HG02798 (cell line): ENCODE measurements at regions not wholly inside any gene's neighbourhood (a gene's known extent, or its start where the extent isn't known, plus 50 kb on each side); places are given as distances from the start of the nearest gene placed in this dataset.
"Not testable (repeated sequence)": the region's sequence is repeated elsewhere in the genome, so short reads cannot be mapped to it uniquely, and the experiment has no call there.

Experiments
- ATAC-seq: cut with Tn5 transposase; IDR thresholded peaks from one replicate; pipeline ENCODE4 v1.9.1; 2021; ENCODE audit warnings: mild to moderate bottlenecking; ENCODE audit not compliant: unreplicated experiment, poor library complexity

GRCh38 chr1:55443175-55443915 is 228.2 kb upstream of the USP24 start:
- ATAC-seq = no peak

GRCh38 chr1:55441489-55441888 is 226.3 kb upstream of the USP24 start:
- ATAC-seq = no peak

- ATAC-seq = no peak
Measured at GRCh38 chr1:55437692-55438091, 222.5 kb upstream of the USP24 start.

GRCh38 chr1:55430720-55431119 is 215.6 kb upstream of the USP24 start:
- not testable (repeated sequence) for ATAC-seq

- ATAC-seq = not testable (repeated sequence)
Measured at GRCh38 chr1:55430206-55430605, 215.0 kb upstream of the USP24 start.

- ATAC-seq = no peak
Measured at GRCh38 chr1:55428944-55429931, 214.1 kb upstream of the USP24 start.

GRCh38 chr1:55428231-55428630 is 213.1 kb upstream of the USP24 start:
- no peak for ATAC-seq

- no peak for ATAC-seq
Measured at GRCh38 chr1:55427606-55428005, 212.4 kb upstream of the USP24 start.

- ATAC-seq = no peak
Measured at GRCh38 chr1:55426619-55427018, 211.5 kb upstream of the USP24 start.

- ATAC-seq = no peak
Measured at GRCh38 chr1:55426156-55426555, 211.0 kb upstream of the USP24 start.

GRCh38 chr1:55425310-55425930 is 210.3 kb upstream of the USP24 start:
- no peak for ATAC-seq

GRCh38 chr1:55423376-55423775 is 208.2 kb upstream of the USP24 start:
- no peak for ATAC-seq

GRCh38 chr1:55420929-55421716 is 206.0 kb upstream of the USP24 start:
- ATAC-seq = no peak

GRCh38 chr1:55420026-55420425 is 204.9 kb upstream of the USP24 start:
- ATAC-seq = no peak

- ATAC-seq = no peak
Measured at GRCh38 chr1:55418208-55419000, 203.2 kb upstream of the USP24 start.

GRCh38 chr1:55416164-55416842 is 201.1 kb upstream of the USP24 start:
- no peak for ATAC-seq

- no peak for ATAC-seq
Measured at GRCh38 chr1:55413286-55413685, 198.1 kb upstream of the USP24 start.

- ATAC-seq = no peak
Measured at GRCh38 chr1:55412060-55412459, 196.9 kb upstream of the USP24 start.
